KG1 (cell line): ENCODE measurements at regions not wholly inside any gene's neighbourhood (a gene's known extent, or its start where the extent isn't known, plus 50 kb on each side); places are given as distances from the start of the nearest gene placed in this dataset.

Experiments used
- DNase-seq: peaks from one replicate; lab custom pipeline; 2025; lab: John Stamatoyannopoulos, UW

GRCh38 chr20:55597526-55597925 is 407.8 kb downstream of the CBLN4 start:
- no peak for DNase-seq

- no peak for DNase-seq
Observed at GRCh38 chr20:55596431-55596830, 408.9 kb downstream of the CBLN4 start.

DNA sequence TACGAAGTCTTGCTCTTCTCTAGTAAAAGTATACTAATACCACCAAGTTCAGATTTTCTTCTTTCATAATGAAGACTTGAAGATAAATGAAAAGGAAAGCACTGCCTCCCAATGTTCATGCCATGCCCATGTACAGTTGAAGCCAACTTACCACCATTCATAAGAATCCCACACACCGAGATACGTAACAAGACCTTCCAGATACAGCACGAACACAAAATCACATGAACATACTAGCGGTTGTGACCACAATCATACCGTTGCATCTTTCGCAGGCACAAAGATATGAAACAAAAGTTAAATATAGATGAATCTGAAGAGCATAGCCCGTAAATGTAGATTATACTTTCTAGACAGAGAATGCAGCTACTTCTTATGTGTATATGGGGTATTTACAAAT is 412.5 kb downstream of the CBLN4 start:
- DNase-seq = no peak

- DNase-seq = no peak
Observed at GRCh38 chr20:55586610-55587009, 418.7 kb downstream of the CBLN4 start.

GRCh38 chr20:55584964-55585363 is 420.4 kb downstream of the CBLN4 start:
- no peak for DNase-seq

DNA sequence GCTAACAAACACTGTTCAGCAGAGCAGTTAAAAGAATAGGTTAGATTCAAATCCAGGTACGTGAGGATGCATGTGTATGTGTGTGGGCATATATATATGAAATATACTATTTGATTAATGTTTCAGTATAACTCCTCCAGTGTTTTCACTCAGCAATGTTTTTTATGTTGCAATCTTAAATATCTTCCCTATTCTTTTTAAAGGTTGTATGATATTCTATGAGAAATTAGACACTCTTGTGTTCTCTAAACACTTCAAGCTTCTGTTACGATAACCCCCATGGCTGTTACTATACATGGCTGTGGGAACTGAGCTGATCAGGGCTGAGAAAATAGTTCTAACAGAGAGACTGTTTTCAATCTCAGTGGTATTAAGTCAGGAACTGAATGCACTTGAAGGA is 421.0 kb downstream of the CBLN4 start:
- DNase-seq = no peak

DNA sequence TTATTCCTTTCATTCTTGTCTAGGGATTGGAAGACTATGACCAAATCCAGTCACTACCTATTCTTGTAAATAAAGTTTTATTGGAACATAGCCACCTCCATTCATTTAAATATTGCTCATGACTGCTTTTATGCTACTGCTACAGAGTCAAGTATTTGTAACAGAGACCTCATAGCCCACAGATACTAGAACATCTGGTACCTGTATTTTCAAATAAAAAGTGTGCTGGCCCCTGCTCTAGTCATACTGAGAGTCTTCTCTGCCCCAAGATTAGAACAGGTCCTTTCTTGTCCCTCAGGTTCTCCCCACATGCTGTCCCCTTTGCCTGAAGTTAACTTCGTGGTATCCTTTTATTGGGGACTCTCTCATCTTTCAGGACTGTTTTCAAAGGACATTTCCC is 422.3 kb downstream of the CBLN4 start:
- DNase-seq = no peak

DNA sequence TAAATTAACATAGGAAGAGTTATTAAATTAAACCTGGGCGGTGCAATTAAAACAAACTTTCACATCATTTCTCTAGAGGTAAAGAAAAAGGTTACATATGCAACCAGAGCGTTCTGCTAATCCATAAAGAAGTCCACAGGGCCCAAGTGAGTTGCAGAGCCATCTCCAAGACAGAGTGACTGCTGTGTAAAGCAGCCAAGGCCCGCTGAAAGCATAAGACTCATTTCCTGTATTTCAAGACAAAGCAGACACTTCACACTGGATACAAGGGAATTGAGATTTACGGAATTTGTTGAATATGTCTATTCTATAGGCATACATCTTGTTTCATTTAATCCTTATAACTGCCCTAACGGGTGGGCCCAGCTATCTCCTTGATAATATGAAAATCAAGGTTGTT is 422.8 kb downstream of the CBLN4 start:
- DNase-seq = no peak

- DNase-seq = no peak
Observed at GRCh38 chr20:55581519-55581918, 423.8 kb downstream of the CBLN4 start.

- no peak for DNase-seq
Observed at GRCh38 chr20:55580475-55580874, 424.8 kb downstream of the CBLN4 start.

DNA sequence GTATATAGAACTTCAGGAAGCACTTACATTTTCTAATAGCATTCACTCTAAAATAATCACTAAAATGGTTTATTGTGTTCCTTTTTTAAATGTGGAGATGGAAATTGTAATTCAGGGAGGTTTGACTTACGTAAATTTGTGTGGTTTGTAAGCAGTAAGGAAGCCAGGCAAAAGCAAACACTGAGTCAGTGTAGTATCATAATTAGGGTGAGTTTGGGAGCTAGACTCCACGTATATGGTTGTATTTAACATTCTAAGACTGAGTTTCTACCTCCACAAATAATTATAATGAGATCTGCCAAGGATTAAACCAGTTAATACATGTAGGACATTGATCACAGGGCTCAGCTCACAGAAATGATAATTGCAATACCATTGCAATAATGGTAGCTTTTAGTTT is 425.5 kb downstream of the CBLN4 start:
- no peak for DNase-seq

DNA sequence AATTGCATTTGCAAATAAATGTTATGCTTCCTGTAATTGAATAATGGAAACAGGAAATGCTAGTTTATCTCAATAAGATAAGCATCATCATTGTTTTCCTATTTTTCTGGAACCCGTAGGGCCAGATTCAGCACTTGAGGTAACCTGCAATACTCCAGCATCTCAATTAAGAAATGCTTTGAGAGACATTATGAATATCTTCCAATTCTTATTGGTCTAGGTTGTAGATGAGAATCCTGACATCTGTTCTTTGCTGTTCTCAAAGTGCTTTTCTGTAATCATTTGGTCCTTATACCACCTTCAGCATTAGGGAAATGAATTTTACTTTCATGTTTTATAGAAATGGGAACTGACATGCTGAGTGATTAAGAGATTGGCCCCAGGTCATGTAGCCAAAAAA is 428.3 kb downstream of the CBLN4 start:
- DNase-seq = no peak

DNA sequence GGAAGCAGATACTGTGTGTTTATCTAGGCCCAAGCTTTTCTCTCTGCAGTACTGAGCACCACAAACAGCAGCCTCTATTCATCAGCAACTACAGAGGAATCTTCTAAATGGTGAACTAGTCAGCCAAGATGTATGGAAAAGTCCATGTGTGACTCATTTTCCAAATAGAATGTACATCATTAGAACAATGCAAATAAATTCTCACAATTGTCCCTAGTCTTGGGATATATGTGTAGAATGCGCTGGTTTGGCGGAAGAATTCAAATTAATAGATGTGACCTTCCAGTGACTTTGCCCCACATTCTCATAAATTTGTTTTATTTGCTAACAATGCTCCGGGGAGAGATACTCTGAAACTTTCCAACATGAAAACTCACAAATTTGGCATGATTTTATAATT is 436.2 kb downstream of the CBLN4 start:
- DNase-seq = no peak

DNA sequence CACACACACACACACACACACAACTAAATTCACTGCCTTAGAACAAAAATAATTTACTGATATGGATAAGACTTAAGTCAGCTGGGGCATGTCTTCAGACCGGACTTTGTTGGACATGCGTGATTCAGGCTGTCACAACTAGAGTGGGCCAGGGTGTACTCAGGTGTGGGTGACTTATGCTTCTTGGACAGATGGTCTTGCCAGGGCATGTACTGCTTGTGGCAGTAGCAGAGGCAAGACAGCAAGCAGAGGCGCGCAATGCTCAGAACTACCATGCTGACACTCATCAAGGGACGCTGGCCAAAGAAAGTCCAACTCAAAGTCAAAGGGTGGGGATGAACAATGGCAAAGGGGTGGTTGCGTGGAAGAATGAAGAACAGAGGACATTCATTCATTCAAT is 437.5 kb downstream of the CBLN4 start:
- DNase-seq = no peak

GRCh38 chr20:55565096-55565773 is 440.1 kb downstream of the CBLN4 start:
- no peak for DNase-seq

- no peak for DNase-seq
Observed at GRCh38 chr20:55561259-55561658, 444.1 kb downstream of the CBLN4 start.

GRCh38 chr20:55557191-55557590 is 448.1 kb downstream of the CBLN4 start:
- DNase-seq = no peak

DNA sequence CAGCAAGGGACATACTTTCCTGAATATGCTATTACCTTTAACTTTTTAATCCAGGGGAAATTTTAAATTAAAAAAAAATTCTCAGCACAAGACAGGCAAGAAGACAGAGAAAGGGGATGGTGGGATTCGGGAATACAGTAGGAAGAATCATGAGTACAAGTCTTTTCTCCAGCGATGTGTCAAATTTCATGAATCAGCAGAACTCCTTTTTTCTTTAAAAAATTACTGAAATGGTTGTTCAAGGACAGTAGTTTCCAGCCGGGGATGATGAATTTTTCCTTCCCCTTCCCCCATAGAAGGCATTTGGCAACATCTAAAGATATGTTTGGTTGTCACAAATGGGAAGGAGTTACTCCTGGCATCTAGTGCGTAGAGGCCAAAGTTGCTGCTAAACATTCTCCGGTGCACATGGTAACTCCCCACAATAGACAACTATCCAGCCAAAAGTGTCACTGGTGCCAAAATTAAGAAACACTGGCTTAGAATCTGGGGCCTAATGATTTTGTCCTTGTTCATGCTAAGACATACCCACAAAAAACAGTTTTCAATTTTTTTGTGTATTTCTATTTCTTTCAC is 450.2 kb downstream of the CBLN4 start:
- no peak for DNase-seq

GRCh38 chr20:55544638-55545037 is 460.7 kb downstream of the CBLN4 start:
- no peak for DNase-seq

DNA sequence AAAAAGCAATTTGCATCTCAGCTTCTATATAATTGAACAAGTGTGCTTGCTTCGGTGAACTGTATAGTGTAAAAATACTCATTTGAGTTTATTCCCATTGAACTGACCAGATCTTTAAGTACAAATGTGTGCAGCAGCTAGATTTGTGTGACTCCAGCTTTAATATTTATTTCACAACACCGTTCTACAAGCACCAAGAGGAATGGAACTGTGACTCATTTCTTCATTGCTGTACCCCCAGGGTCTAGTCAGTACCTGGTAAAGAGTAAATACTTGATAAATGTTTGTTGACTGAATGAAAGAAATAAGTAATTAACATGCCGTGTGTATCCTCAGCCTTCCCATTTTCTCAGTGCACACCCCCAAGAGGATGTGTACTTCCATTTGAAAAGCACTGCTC is 464.8 kb downstream of the CBLN4 start:
- DNase-seq = no peak

DNA sequence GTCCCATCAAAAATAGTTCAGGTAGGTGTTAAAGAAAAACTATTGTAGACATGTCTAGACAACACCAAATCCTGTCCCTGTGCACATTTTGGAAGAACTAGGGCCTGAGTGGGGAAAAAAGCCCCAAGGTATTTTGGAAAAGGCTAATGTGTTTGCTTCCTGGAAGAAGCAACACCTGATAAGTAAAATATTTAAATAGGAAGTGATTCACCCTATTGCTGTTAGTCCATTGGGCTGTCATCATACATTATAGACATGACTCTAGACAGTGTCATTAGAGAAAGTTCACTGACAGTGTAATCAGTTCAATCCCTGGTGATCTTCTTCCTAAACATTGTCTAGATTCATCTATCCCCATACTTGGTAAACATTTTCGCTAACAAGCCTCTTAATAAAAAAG is 465.3 kb downstream of the CBLN4 start:
- DNase-seq = no peak

GRCh38 chr20:55538261-55538908 is 466.9 kb downstream of the CBLN4 start:
- no peak for DNase-seq

- DNase-seq = no peak
Observed at GRCh38 chr20:55535366-55535765, 470.0 kb downstream of the CBLN4 start.

DNA sequence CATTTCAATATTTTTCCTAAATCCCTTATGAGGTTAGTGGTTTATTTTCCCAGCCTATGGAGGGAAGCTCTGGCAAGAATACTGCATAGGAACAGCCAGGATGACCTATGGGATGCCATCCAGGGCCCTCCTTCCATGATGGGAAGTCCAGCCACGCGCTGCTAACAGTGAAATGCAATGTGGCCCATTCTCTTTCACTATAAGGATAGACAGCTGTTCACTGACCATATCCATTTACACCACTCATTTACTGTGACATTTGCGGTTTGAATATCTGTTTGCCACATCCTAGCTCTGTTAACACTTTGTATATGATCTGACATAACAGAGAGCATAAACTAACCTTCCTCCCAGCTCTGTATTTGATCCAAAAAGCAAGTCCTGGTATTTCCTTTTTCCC is 471.7 kb downstream of the CBLN4 start:
- no peak for DNase-seq
